Pancreas (tissue), 10 donors: ENCODE measurements at regions not wholly inside any gene's neighbourhood (a gene's known extent, or its start where the extent isn't known, plus 50 kb on each side); places are given as distances from the start of the nearest gene placed in this dataset.

Source experiments
- ATAC-seq, 4 donors: fragments of 200-7000 bp; cut with Tn5 transposase; one replicate each; pipeline versions ENCODE4 v1.8.0 to v1.9.1; 2020; ENCODE audit warnings: mild to moderate bottlenecking in 4 of 4, moderate library complexity in 4 of 4
- DNase-seq, 6 donors: peaks; one replicate each; pipeline ENCODE4 v3.0.0-alpha.2; 2020
- FAIRE-seq: peaks from 2 replicates; lab custom pipeline; 2012; peaks lifted over from hg19 to GRCh38; lab: Jason Lieb, UNC
- H3K27ac ChIP-seq, 4 donors: fragments of 200-600 bp; sonication (generic); 1 replicate in 3 of 4; 2 replicates in 1 of 4; pipeline versions ENCODE4 v1.5.0 to v1.8.0; 2020
- H3K27me3 ChIP-seq, 4 donors: fragments of 200-600 bp; one replicate each; pipeline ENCODE4 v1.8.0; 2021
- H3K36me3 ChIP-seq, 3 donors: fragments of 200-600 bp; sonication (generic) in 1 of 3; one replicate each; pipeline versions ENCODE4 v1.5.0 to v1.8.0; 2020 to 2021
- H3K4me1 ChIP-seq, 3 donors: fragments of 200-600 bp; one replicate each; pipeline ENCODE4 v1.8.0; 2021
- H3K4me3 ChIP-seq, 4 donors: fragments of 200-600 bp; sonication (generic) in 2 of 4; one replicate each; pipeline versions ENCODE4 v1.5.0 to v1.8.0; 2020 to 2021
- H3K9me3 ChIP-seq, 4 donors: fragments of 200-600 bp; one replicate each; pipeline ENCODE4 v1.8.0; 2021
- CTCF ChIP-seq, 4 donors: fragments of 200-600 bp; sonication (generic) in 3 of 4; IDR thresholded peaks; one replicate each; pipeline versions ENCODE4 v1.5.0 to v1.8.0; 2021; ENCODE audit warnings: antibody characterized with exemption in 4 of 4
- WGBS, 2 donors: extraction: QIAGEN DNeasy Blood & Tissue Kit; methylation state at CpG; one replicate each; pipeline ENCODE4 v1.1.7; 2013; 5-methylcytosine and 5-hydroxymethylcytosine counted together
- intact Hi-C, 3 donors: fragments of 100-400 bp; cut with DNase I; formaldehyde crosslinking; loops; one replicate each; pipeline versions ENCODE4 v1.11.1 to v1.14.2; 2022
- donor health status: healthy with polysubstance abuse.
- donor health status: DM: no; HTN: no; CAD: no; lungs with moderate emphysema.
- donor health status: DM: no; HTN: no; CAD: no.
- donor health status: control.
- donor health status: control.
- donor health status: Bipolar disorder and iron deficiency.
- donor health status: DM: yes; HTN: yes; CAD: no.
- donor health status: DM: no; HTN: no; CAD: no.
- donor health status: DM: no; HTN: no; CAD: no.
- donor health status: DM: yes; HTN: yes; CAD: no.

- Histone ChIP-seq H3K27me3 (no peaks in the 10 kb centered on the region), H3K27ac (peak overlapping the region; percentile 36 to 89 (median 73)), H3K4me3 (no peak overlapping the region), H3K4me1 (peaks cover 24 to 34% (median 27%) of the 10 kb centered on the region in 3 donors), H3K36me3 (no peaks in the 10 kb centered on the region), H3K9me3 (no peaks in the 10 kb centered on the region)
- 93 to 95% methylated on average over 5 of the region's 5 CpGs for WGBS, 2 donors
- no peak for DNase-seq
- FAIRE-seq: no peak
- ATAC-seq: no peak
- TF ChIP-seq CTCF (IDR thresholded peaks at IDR 0.05): no peak
- intact Hi-C loops: no loop called here
These were observed 96.9 kb upstream of the ARMC2 start for GRCh38 chr6:108751282-108751681.

GRCh38 chr6:108751851-108752732 lies 96.1 kb upstream of the ARMC2 start:
- ATAC-seq (peak; percentile 89 to 93 (median 91)), DNase-seq (peak; percentile 76 to 90 (median 86)), FAIRE-seq (no peak)
- TF ChIP-seq CTCF (IDR thresholded peaks at IDR 0.05): no peak
- no peaks in the 10 kb centered on the region for H3K36me3 ChIP-seq
- H3K27ac ChIP-seq: peak overlapping the region; percentile 59 to 89 (median 73)
- H3K27me3 ChIP-seq: no peaks in the 10 kb centered on the region
- H3K4me3 ChIP-seq: no peak overlapping the region
- intact Hi-C loops: no loop called here
- 18 to 20% methylated on average over 5 of the region's 5 CpGs for WGBS, 2 donors
- H3K9me3 ChIP-seq: no peaks in the 10 kb centered on the region
- H3K4me1 ChIP-seq: peaks cover 20 to 34% (median 27%) of the 10 kb centered on the region in 3 donors

GRCh38 chr6:108752733-108753590 lies 95.3 kb upstream of the ARMC2 start:
- Histone ChIP-seq H3K27ac (peak overlapping the region; percentile 59 to 89 (median 73)), H3K36me3 (no peaks in the 10 kb centered on the region), H3K9me3 (no peaks in the 10 kb centered on the region), H3K4me1 (peaks cover 20 to 34% (median 27%) of the 10 kb centered on the region in 3 donors), H3K27me3 (no peaks in the 10 kb centered on the region), H3K4me3 (no peak overlapping the region)
- DNase-seq (peak in 3 of 6 donors; percentile 43 to 72 (median 53)), FAIRE-seq (no peak), ATAC-seq (peak; percentile 72 to 80 (median 76))
- no peak for TF ChIP-seq CTCF (IDR thresholded peaks at IDR 0.05)
- intact Hi-C loops: no loop called here
- 14 to 24% methylated on average over 9 of the region's 9 CpGs for WGBS, 2 donors

- H3K36me3 ChIP-seq: no peaks in the 10 kb centered on the region
- ATAC-seq (no peak), DNase-seq (peak in 1 of 6 donors; percentile 10), FAIRE-seq (no peak)
- no peaks in the 10 kb centered on the region for H3K27me3 ChIP-seq
- peak overlapping the region in 2 of 4 donors; percentile 5 to 10 for H3K27ac ChIP-seq
- intact Hi-C loops: no loop called here
- no peaks in the 10 kb centered on the region for H3K9me3 ChIP-seq
- 39 to 44% methylated on average over 3 of the region's 3 CpGs for WGBS, 2 donors
- H3K4me3 ChIP-seq: no peak overlapping the region
- TF ChIP-seq CTCF (IDR thresholded peaks at IDR 0.05): no peak
- peaks cover 20 to 46% (median 31%) of the 10 kb centered on the region in 3 donors for H3K4me1 ChIP-seq
These were observed 92.7 kb upstream of the ARMC2 start for GRCh38 chr6:108755257-108756240.
